ENCODE measurements at regions not wholly inside any gene's neighbourhood (a gene's known extent, or its start where the extent isn't known, plus 50 kb on each side); places are given as distances from the start of the nearest gene placed in this dataset.

GRCh38 chr14:96987086-96987474 is 189.9 kb downstream of the VRK1 start:
- TF ChIP-seq, protein P1, sequence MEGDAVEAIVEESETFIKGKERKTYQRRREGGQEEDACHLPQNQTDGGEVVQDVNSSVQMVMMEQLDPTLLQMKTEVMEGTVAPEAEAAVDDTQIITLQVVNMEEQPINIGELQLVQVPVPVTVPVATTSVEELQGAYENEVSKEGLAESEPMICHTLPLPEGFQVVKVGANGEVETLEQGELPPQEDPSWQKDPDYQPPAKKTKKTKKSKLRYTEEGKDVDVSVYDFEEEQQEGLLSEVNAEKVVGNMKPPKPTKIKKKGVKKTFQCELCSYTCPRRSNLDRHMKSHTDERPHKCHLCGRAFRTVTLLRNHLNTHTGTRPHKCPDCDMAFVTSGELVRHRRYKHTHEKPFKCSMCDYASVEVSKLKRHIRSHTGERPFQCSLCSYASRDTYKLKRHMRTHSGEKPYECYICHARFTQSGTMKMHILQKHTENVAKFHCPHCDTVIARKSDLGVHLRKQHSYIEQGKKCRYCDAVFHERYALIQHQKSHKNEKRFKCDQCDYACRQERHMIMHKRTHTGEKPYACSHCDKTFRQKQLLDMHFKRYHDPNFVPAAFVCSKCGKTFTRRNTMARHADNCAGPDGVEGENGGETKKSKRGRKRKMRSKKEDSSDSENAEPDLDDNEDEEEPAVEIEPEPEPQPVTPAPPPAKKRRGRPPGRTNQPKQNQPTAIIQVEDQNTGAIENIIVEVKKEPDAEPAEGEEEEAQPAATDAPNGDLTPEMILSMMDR (IDR thresholded peaks at IDR 0.05; ENCODE audit: insufficient read depth, low read length): no peak
- TF ChIP-seq GABPA (IDR thresholded peaks at IDR 0.05; ENCODE audit: low read depth): peak; percentile 63
- TF ChIP-seq, protein P2, sequence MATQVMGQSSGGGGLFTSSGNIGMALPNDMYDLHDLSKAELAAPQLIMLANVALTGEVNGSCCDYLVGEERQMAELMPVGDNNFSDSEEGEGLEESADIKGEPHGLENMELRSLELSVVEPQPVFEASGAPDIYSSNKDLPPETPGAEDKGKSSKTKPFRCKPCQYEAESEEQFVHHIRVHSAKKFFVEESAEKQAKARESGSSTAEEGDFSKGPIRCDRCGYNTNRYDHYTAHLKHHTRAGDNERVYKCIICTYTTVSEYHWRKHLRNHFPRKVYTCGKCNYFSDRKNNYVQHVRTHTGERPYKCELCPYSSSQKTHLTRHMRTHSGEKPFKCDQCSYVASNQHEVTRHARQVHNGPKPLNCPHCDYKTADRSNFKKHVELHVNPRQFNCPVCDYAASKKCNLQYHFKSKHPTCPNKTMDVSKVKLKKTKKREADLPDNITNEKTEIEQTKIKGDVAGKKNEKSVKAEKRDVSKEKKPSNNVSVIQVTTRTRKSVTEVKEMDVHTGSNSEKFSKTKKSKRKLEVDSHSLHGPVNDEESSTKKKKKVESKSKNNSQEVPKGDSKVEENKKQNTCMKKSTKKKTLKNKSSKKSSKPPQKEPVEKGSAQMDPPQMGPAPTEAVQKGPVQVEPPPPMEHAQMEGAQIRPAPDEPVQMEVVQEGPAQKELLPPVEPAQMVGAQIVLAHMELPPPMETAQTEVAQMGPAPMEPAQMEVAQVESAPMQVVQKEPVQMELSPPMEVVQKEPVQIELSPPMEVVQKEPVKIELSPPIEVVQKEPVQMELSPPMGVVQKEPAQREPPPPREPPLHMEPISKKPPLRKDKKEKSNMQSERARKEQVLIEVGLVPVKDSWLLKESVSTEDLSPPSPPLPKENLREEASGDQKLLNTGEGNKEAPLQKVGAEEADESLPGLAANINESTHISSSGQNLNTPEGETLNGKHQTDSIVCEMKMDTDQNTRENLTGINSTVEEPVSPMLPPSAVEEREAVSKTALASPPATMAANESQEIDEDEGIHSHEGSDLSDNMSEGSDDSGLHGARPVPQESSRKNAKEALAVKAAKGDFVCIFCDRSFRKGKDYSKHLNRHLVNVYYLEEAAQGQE (IDR thresholded peaks at IDR 0.05; ENCODE audit: insufficient replicate concordance, low read depth): no peak
- TF ChIP-seq POLR2AphosphoS5 (IDR thresholded peaks at IDR 0.05; ENCODE audit: low read depth): peak; percentile 77
